HEK293 (cell line): ENCODE measurements at regions not wholly inside any gene's neighbourhood (a gene's known extent, or its start where the extent isn't known, plus 50 kb on each side); places are given as distances from the start of the nearest gene placed in this dataset.

ENCODE experiments used
- CTCF ChIP-seq: fragments of 450-650 bp; formaldehyde crosslinking; IDR thresholded peaks from 2 replicates; pipeline ENCODE4 v1.5.1; 2016; ENCODE audit warnings: missing biosample characterization, missing genetic modification characterization
- GLI4 ChIP-seq: fragments of 450-650 bp; formaldehyde crosslinking; IDR thresholded peaks from 2 replicates; pipeline ENCODE4 v1.5.1; 2016; ENCODE audit warnings: missing biosample characterization, missing genetic modification characterization
- KLF10 ChIP-seq: fragments of 450-650 bp; IDR thresholded peaks from 2 replicates; pipeline ENCODE4 v1.5.1; 2018; ENCODE audit warnings: missing biosample characterization, mild to moderate bottlenecking, missing genetic modification characterization
- ZBTB20 ChIP-seq: fragments of 450-650 bp; formaldehyde crosslinking; IDR thresholded peaks from 2 replicates; pipeline ENCODE4 v1.5.1; 2016; ENCODE audit warnings: missing biosample characterization, missing genetic modification characterization
- ZNF768 ChIP-seq: fragments of 450-650 bp; formaldehyde crosslinking; IDR thresholded peaks from 2 replicates; pipeline ENCODE4 v1.5.1; 2018; ENCODE audit warnings: missing biosample characterization, mild to moderate bottlenecking, missing genetic modification characterization

DNA sequence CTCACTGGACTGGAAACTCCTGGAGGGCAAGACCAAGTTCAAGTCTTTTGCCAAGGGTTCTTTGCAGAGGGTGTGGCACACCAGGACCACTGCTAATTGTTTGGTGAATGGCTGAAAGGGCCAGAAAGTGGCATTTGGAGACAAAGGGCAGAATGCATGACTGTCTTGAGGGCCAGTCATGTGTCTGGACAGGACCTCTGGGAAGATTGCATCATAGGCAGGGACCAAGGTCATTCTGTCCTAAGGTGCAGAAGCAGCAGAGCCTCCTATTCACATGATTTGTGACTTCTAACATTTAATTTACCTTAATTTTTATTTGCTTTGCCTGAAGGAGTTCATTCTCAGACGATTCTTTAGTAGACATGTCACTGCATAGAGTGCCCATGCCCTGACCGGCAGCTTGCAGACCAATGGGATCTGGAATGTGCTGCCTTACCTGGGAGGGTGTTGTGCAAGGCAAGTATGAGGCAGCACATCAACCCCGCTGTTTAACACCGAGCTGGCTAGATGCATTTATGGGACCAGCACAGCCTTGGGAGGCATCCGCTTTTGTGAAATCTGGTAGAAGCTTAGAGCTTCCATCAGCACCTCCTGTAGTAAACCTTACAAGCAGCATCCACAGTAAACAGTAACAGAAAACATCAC lies 62.3 kb upstream of the MAF start:
- TF ChIP-seq ZNF768 (no peak), GLI4 (tag by site-specific recombination) (no peak), ZBTB20 (tag by site-specific recombination) (no peak), KLF10 (tag by site-specific recombination) (no peak), CTCF (tag by site-specific recombination) (no peak)
